ENCODE measurements at regions not wholly inside any gene's neighbourhood (a gene's known extent, or its start where the extent isn't known, plus 50 kb on each side); places are given as distances from the start of the nearest gene placed in this dataset.

GRCh38 chr4:11051181-11051580 lies 366.6 kb upstream of the CLNK start:
- DNase-seq (ENCODE audit: low read depth): no peak

GRCh38 chr4:11050766-11051165 lies 366.2 kb upstream of the CLNK start:
- DNase-seq (ENCODE audit: low read depth): no peak

GRCh38 chr4:11049001-11049400 lies 364.4 kb upstream of the CLNK start:
- no peak for DNase-seq (ENCODE audit: low read depth)

GRCh38 chr4:11042760-11043159 lies 358.2 kb upstream of the CLNK start:
- no peak for DNase-seq (ENCODE audit: low read depth)

GRCh38 chr4:11039634-11040131 lies 355.1 kb upstream of the CLNK start:
- DNase-seq (ENCODE audit: low read depth): no peak

GRCh38 chr4:11038926-11039325 lies 354.4 kb upstream of the CLNK start:
- no peak for DNase-seq (ENCODE audit: low read depth)

GRCh38 chr4:11037637-11038036 lies 353.1 kb upstream of the CLNK start:
- no peak for DNase-seq (ENCODE audit: low read depth)

GRCh38 chr4:11028334-11028733 lies 343.8 kb upstream of the CLNK start:
- DNase-seq (ENCODE audit: low read depth): no peak

- DNase-seq (ENCODE audit: low read depth): no peak
Observed at GRCh38 chr4:11021333-11021732, 336.8 kb upstream of the CLNK start.

- no peak for DNase-seq (ENCODE audit: low read depth)
Observed at GRCh38 chr4:11019451-11020240, 335.1 kb upstream of the CLNK start.

GRCh38 chr4:11014199-11014598 lies 329.6 kb upstream of the CLNK start:
- no peak for DNase-seq (ENCODE audit: low read depth)

GRCh38 chr4:11013094-11013664 lies 328.6 kb upstream of the CLNK start:
- no peak for DNase-seq (ENCODE audit: low read depth)

GRCh38 chr4:11011249-11011648 lies 326.7 kb upstream of the CLNK start:
- DNase-seq (ENCODE audit: low read depth): no peak

GRCh38 chr4:11010624-11011023 lies 326.1 kb upstream of the CLNK start:
- DNase-seq (ENCODE audit: low read depth): no peak

- no peak for DNase-seq (ENCODE audit: low read depth)
Observed at GRCh38 chr4:11009281-11009680, 324.7 kb upstream of the CLNK start.

GRCh38 chr4:11005300-11005699 lies 320.7 kb upstream of the CLNK start:
- no peak for DNase-seq (ENCODE audit: low read depth)

- DNase-seq (ENCODE audit: low read depth): no peak
Observed at GRCh38 chr4:11004818-11005217, 320.2 kb upstream of the CLNK start.

- DNase-seq (ENCODE audit: low read depth): no peak
Observed at GRCh38 chr4:11002961-11003360, 318.4 kb upstream of the CLNK start.

GRCh38 chr4:10998846-10999245 lies 314.3 kb upstream of the CLNK start:
- DNase-seq (ENCODE audit: low read depth): no peak

- DNase-seq (ENCODE audit: low read depth): no peak
Observed at GRCh38 chr4:10984815-10985214, 300.2 kb upstream of the CLNK start.

- DNase-seq (ENCODE audit: low read depth): no peak
Observed at GRCh38 chr4:10983885-10984640, 299.5 kb upstream of the CLNK start.

GRCh38 chr4:10983268-10983667 lies 298.7 kb upstream of the CLNK start:
- peak; percentile 2 for DNase-seq (ENCODE audit: low read depth)

GRCh38 chr4:10982305-10982704 lies 297.7 kb upstream of the CLNK start:
- DNase-seq (ENCODE audit: low read depth): no peak
